Breast epithelium (tissue), 4 donors: ENCODE measurements at regions not wholly inside any gene's neighbourhood (a gene's known extent, or its start where the extent isn't known, plus 50 kb on each side); places are given as distances from the start of the nearest gene placed in this dataset.

ENCODE experiments used
- DNase-seq, 2 donors: peaks; one replicate each; pipeline ENCODE4 v3.0.0-alpha.2; 2019; ENCODE audit warnings: low spot score in 2 of 2
- H3K27ac ChIP-seq, 2 donors: fragments of 200-600 bp; sonication (generic) in 1 of 2; one replicate each; pipeline ENCODE4 v1.5.1; 2016 to 2019; ENCODE audit warnings: mild to moderate bottlenecking in 1 of 2
- H3K27me3 ChIP-seq, 2 donors: fragments of 200-600 bp; sonication (generic) in 1 of 2; one replicate each; pipeline versions ENCODE4 v1.5.1 to v1.6.0; 2017 to 2019; ENCODE audit warnings: control low read depth in 1 of 2, mild to moderate bottlenecking in 1 of 2
- H3K36me3 ChIP-seq: fragments of 200-600 bp; one replicate; pipeline ENCODE4 v1.5.1; 2019
- H3K4me1 ChIP-seq, 2 donors: fragments of 200-600 bp; sonication (generic); one replicate each; pipeline ENCODE4 v1.5.1; 2016 to 2019; ENCODE audit warnings: control low read depth in 1 of 2
- H3K4me3 ChIP-seq, 3 donors: fragments of 200-600 bp; sonication (generic); 1 replicate in 2 of 3; 2 replicates in 1 of 3; pipeline ENCODE4 v1.5.1; 2016 to 2019; ENCODE audit warnings: mild to moderate bottlenecking in 3 of 3, moderate library complexity in 2 of 3
- H3K9me3 ChIP-seq, 2 donors: fragments of 200-600 bp; sonication (generic) in 1 of 2; one replicate each; pipeline ENCODE4 v1.5.1; 2016 to 2019; ENCODE audit warnings: control low read depth in 1 of 2
- CTCF ChIP-seq, 3 donors: fragments of 450-650 bp; IDR thresholded peaks; one replicate each; pipeline ENCODE4 v1.5.1; 2016 to 2017; ENCODE audit warnings: antibody characterized with exemption in 3 of 3, mild to moderate bottlenecking in 3 of 3, moderate library complexity in 3 of 3
- POLR2A ChIP-seq: fragments of 450-650 bp; IDR thresholded peaks from one replicate; pipeline ENCODE4 v1.6.1; 2016; ENCODE audit warnings: antibody characterized with exemption, mild to moderate bottlenecking, moderate library complexity
- POLR2AphosphoS5 ChIP-seq, 3 donors: sonication (generic); formaldehyde crosslinking; IDR thresholded peaks; one replicate each; pipeline ENCODE4 v1.6.1; 2017; ENCODE audit warnings: antibody characterized with exemption in 3 of 3
- intact Hi-C: fragments of 100-400 bp; cut with DNase I; formaldehyde crosslinking; loops from one replicate; pipeline ENCODE4 v1.15.1; 2023; ENCODE audit warnings: low total_unique reads

- no peak for TF ChIP-seq POLR2A
- no peak for TF ChIP-seq CTCF (IDR thresholded peaks at IDR 0.05)
- no peak for DNase-seq
- Histone ChIP-seq H3K36me3 (no peaks in the 10 kb centered on the region), H3K27me3 (no peaks in the 10 kb centered on the region), H3K9me3 (peaks cover 0 to under 1% of the 10 kb centered on the region in 2 donors), H3K27ac (no peak overlapping the region), H3K4me3 (no peak overlapping the region), H3K4me1 (no peaks in the 10 kb centered on the region)
- intact Hi-C loops: no loop called here
These were observed 72.1 kb upstream of the FAM98A start for GRCh38 chr2:33671198-33671597.

- Histone ChIP-seq H3K27ac (no peak overlapping the region), H3K9me3 (peaks cover 0 to 8% of the 10 kb centered on the region in 2 donors), H3K36me3 (no peaks in the 10 kb centered on the region), H3K4me1 (no peaks in the 10 kb centered on the region), H3K27me3 (no peaks in the 10 kb centered on the region), H3K4me3 (no peak overlapping the region)
- intact Hi-C loops: no loop called here
- DNase-seq: no peak
- TF ChIP-seq POLR2AphosphoS5 (IDR thresholded peaks at IDR 0.05) (no peak), POLR2A (no peak), CTCF (IDR thresholded peaks at IDR 0.05) (no peak)
These were observed 71.4 kb upstream of the FAM98A start for GRCh38 chr2:33670392-33670937.

- Histone ChIP-seq H3K9me3 (peaks cover 8 to 21% of the 10 kb centered on the region in 2 donors), H3K4me1 (no peaks in the 10 kb centered on the region), H3K4me3 (no peak overlapping the region), H3K27ac (no peak overlapping the region), H3K27me3 (no peaks in the 10 kb centered on the region), H3K36me3 (no peaks in the 10 kb centered on the region)
- intact Hi-C loops: no loop called here
- TF ChIP-seq POLR2A (no peak), POLR2AphosphoS5 (IDR thresholded peaks at IDR 0.05) (no peak), CTCF (IDR thresholded peaks at IDR 0.05) (no peak)
- no peak for DNase-seq
These were observed 67.8 kb upstream of the FAM98A start for GRCh38 chr2:33666879-33667278.

GRCh38 chr2:33665039-33665438 is 65.9 kb upstream of the FAM98A start:
- TF ChIP-seq POLR2A (no peak), POLR2AphosphoS5 (IDR thresholded peaks at IDR 0.05) (no peak), CTCF (IDR thresholded peaks at IDR 0.05) (no peak)
- no peak for DNase-seq
- no peaks in the 10 kb centered on the region for H3K27me3 ChIP-seq
- no peaks in the 10 kb centered on the region for H3K36me3 ChIP-seq
- intact Hi-C loops: no loop called here
- H3K4me3 ChIP-seq: no peak overlapping the region
- no peak overlapping the region for H3K27ac ChIP-seq
- no peaks in the 10 kb centered on the region for H3K4me1 ChIP-seq
- H3K9me3 ChIP-seq: peaks cover 8 to 21% of the 10 kb centered on the region in 2 donors

- Histone ChIP-seq H3K4me1 (no peaks in the 10 kb centered on the region), H3K9me3 (peaks cover 8 to 16% of the 10 kb centered on the region in 2 donors), H3K27ac (no peak overlapping the region), H3K36me3 (no peaks in the 10 kb centered on the region), H3K4me3 (no peak overlapping the region), H3K27me3 (no peaks in the 10 kb centered on the region)
- DNase-seq: no peak
- intact Hi-C loops: no loop called here
- TF ChIP-seq POLR2AphosphoS5 (IDR thresholded peaks at IDR 0.05) (no peak), CTCF (IDR thresholded peaks at IDR 0.05) (no peak), POLR2A (no peak)
These were observed 61.5 kb upstream of the FAM98A start for GRCh38 chr2:33660416-33661123.
